ENCODE measurements at regions not wholly inside any gene's neighbourhood (a gene's known extent, or its start where the extent isn't known, plus 50 kb on each side); places are given as distances from the start of the nearest gene placed in this dataset.

GRCh38 chr16:66309215-66309807, 57.2 kb upstream of the CDH5 start (continued):
- TF ChIP-seq E2F5 (CRISPR knock-in tag; IDR thresholded peaks at IDR 0.05) (no peak), MAX (CRISPR knock-in tag; IDR thresholded peaks at IDR 0.05) (no peak), ATF3 (CRISPR knock-in tag; conservative IDR thresholded peaks at IDR 0.05) (no peak), ZNF263 (CRISPR knock-in tag; IDR thresholded peaks at IDR 0.05; ENCODE audit: low read depth) (no peak), ARID4B (CRISPR knock-in tag; IDR thresholded peaks at IDR 0.05; ENCODE audit: borderline replicate concordance) (no peak), AR (CRISPR knock-in tag; IDR thresholded peaks at IDR 0.05) (no peak)

- ATAC-seq (no peak), DNase-seq (ENCODE audit: low spot score) (no peak)
- peaks cover 4% of the 10 kb centered on the region; the same call in 1 of the 2 replicates for H3K4me1 Mint-ChIP-seq
- ChIA-PET CTCF (interaction anchor here (0.7 kb wide), 1 partner anchor 121 kb away, joined by 3 read pairs; no protein-coding TSS in a partner anchor), POLR2A (no interaction called here)
- peaks cover 2% of the 10 kb centered on the region; the same call in 1 of the 2 replicates for H3K27me3 Mint-ChIP-seq (ENCODE audit: low read depth)
- no peaks in the 10 kb centered on the region for H3K9me3 Mint-ChIP-seq
- no peak overlapping the region for H3K27ac Mint-ChIP-seq
- H3K36me3 Mint-ChIP-seq: no peaks in the 10 kb centered on the region
- no peak overlapping the region for H3K4me3 Mint-ChIP-seq
- TF ChIP-seq ATF6 (CRISPR knock-in tag; IDR thresholded peaks at IDR 0.05): no peak
- no peak for TF ChIP-seq SOX15 (CRISPR knock-in tag; IDR thresholded peaks at IDR 0.05)
- TF ChIP-seq CREM (CRISPR knock-in tag; IDR thresholded peaks at IDR 0.05): no peak
- no peak for TF ChIP-seq NR2C2 (CRISPR knock-in tag; IDR thresholded peaks at IDR 0.05)
- TF ChIP-seq ZBTB43 (CRISPR knock-in tag; IDR thresholded peaks at IDR 0.05): no peak
- no peak for TF ChIP-seq ZMAT4 (CRISPR knock-in tag; IDR thresholded peaks at IDR 0.05)
- no peak for TF ChIP-seq MAX (CRISPR knock-in tag; IDR thresholded peaks at IDR 0.05)
- no peak for TF ChIP-seq KAT7 (CRISPR knock-in tag; IDR thresholded peaks at IDR 0.05; ENCODE audit: borderline replicate concordance)
- no peak for TF ChIP-seq SMAD3 (CRISPR knock-in tag; IDR thresholded peaks at IDR 0.05; ENCODE audit: borderline replicate concordance)
- no peak for TF ChIP-seq ELF4 (CRISPR knock-in tag; IDR thresholded peaks at IDR 0.05; ENCODE audit: low read depth)
- TF ChIP-seq ZNF232 (CRISPR knock-in tag; IDR thresholded peaks at IDR 0.05): no peak
- no peak for TF ChIP-seq ATF1 (CRISPR knock-in tag; IDR thresholded peaks at IDR 0.05)
- TF ChIP-seq PRDM15 (CRISPR knock-in tag; IDR thresholded peaks at IDR 0.05): no peak
- TF ChIP-seq CREB1 (CRISPR knock-in tag; IDR thresholded peaks at IDR 0.05): no peak
These were observed 58.4 kb upstream of the CDH5 start for GRCh38 chr16:66308096-66308495.

All from WTC11 (cell line).